ENCODE measurements at regions not wholly inside any gene's neighbourhood (a gene's known extent, or its start where the extent isn't known, plus 50 kb on each side); places are given as distances from the start of the nearest gene placed in this dataset.

- TF ChIP-seq CTCF (IDR thresholded peaks at IDR 0.05; ENCODE audit: insufficient read depth, low read length, poor library complexity, severe bottlenecking) (no peak), EZH2phosphoT487 (conservative IDR thresholded peaks at IDR 0.05; ENCODE audit: low read length) (no peak)
Observed at GRCh38 chr12:94760786-94761185, 110.4 kb upstream of the TMCC3 start.
